ENCODE measurements at regions not wholly inside any gene's neighbourhood (a gene's known extent, or its start where the extent isn't known, plus 50 kb on each side); places are given as distances from the start of the nearest gene placed in this dataset.
"Not testable (repeated sequence)": the region's sequence is repeated elsewhere in the genome, so short reads cannot be mapped to it uniquely, and the experiment has no call there.

- not testable (repeated sequence) for H3K4me3 ChIP-seq, H3K4me1 ChIP-seq, H3K27ac ChIP-seq, H3K9me3 ChIP-seq, H3K9ac ChIP-seq, H4K20me1 ChIP-seq, H3K4me2 ChIP-seq, H3K27me3 ChIP-seq, H3K36me3 ChIP-seq
These were observed 107.6 kb upstream of the FOXD4L5 start for GRCh38 chr9:65392611-65393010.

GRCh38 chr9:65389710-65390109 is 104.7 kb upstream of the FOXD4L5 start:
- not testable (repeated sequence) for H3K4me1 ChIP-seq, H3K27me3 ChIP-seq, H3K27ac ChIP-seq, H4K20me1 ChIP-seq, H3K36me3 ChIP-seq, H3K9ac ChIP-seq, H3K4me2 ChIP-seq, H3K4me3 ChIP-seq
- peaks cover 22% of the 10 kb centered on the region for H3K9me3 ChIP-seq

GRCh38 chr9:65389216-65389615 is 104.2 kb upstream of the FOXD4L5 start:
- not testable (repeated sequence) for H3K4me3 ChIP-seq, H4K20me1 ChIP-seq, H3K9ac ChIP-seq, H3K4me1 ChIP-seq, H3K36me3 ChIP-seq, H3K27me3 ChIP-seq, H3K27ac ChIP-seq, H3K4me2 ChIP-seq
- H3K9me3 ChIP-seq: peaks cover 24% of the 10 kb centered on the region

GRCh38 chr9:65386699-65387098 is 101.7 kb upstream of the FOXD4L5 start:
- not testable (repeated sequence) for H3K4me1 ChIP-seq, H3K4me2 ChIP-seq, H3K27ac ChIP-seq, H3K27me3 ChIP-seq, H3K36me3 ChIP-seq, H4K20me1 ChIP-seq
- Histone ChIP-seq H3K9ac (peak overlapping the region; percentile 46; the same call in 1 of the 2 replicates), H3K4me3 (peak overlapping the region; percentile 59), H3K9me3 (peaks cover 24% of the 10 kb centered on the region)

GRCh38 chr9:65386191-65386590 is 101.2 kb upstream of the FOXD4L5 start:
- H3K4me3 ChIP-seq: peak overlapping the region; percentile 59; the same call in 1 of the 2 replicates
- not testable (repeated sequence) for H3K27me3 ChIP-seq, H3K36me3 ChIP-seq, H3K9ac ChIP-seq, H4K20me1 ChIP-seq, H3K4me1 ChIP-seq, H3K4me2 ChIP-seq, H3K27ac ChIP-seq
- peaks cover 24% of the 10 kb centered on the region for H3K9me3 ChIP-seq

GRCh38 chr9:65385655-65386024 is 100.6 kb upstream of the FOXD4L5 start:
- H3K9ac ChIP-seq, H3K27ac ChIP-seq, H3K4me1 ChIP-seq, H3K4me3 ChIP-seq, H3K27me3 ChIP-seq, H3K36me3 ChIP-seq, H3K4me2 ChIP-seq, H4K20me1 ChIP-seq: not testable (repeated sequence)
- H3K9me3 ChIP-seq: peaks cover 24% of the 10 kb centered on the region

- not testable (repeated sequence) for H3K27ac ChIP-seq, H3K9ac ChIP-seq, H3K4me1 ChIP-seq
These were observed 100.0 kb upstream of the FOXD4L5 start for GRCh38 chr9:65384759-65385654.

GRCh38 chr9:65384066-65384465 is 99.1 kb upstream of the FOXD4L5 start:
- not testable (repeated sequence) for H4K20me1 ChIP-seq, H3K4me1 ChIP-seq, H3K4me3 ChIP-seq, H3K4me2 ChIP-seq, H3K9ac ChIP-seq, H3K27ac ChIP-seq, H3K36me3 ChIP-seq, H3K27me3 ChIP-seq
- peaks cover 24% of the 10 kb centered on the region for H3K9me3 ChIP-seq

More at GRCh38 chr9:65384759-65385654, 100.0 kb upstream of the FOXD4L5 start:
- H3K9me3 ChIP-seq: peaks cover 24% of the 10 kb centered on the region
- not testable (repeated sequence) for H3K4me3 ChIP-seq, H4K20me1 ChIP-seq, H3K27me3 ChIP-seq, H3K4me2 ChIP-seq, H3K36me3 ChIP-seq

GRCh38 chr9:65383646-65384045 is 98.6 kb upstream of the FOXD4L5 start:
- H3K27ac ChIP-seq, H3K4me3 ChIP-seq, H3K4me1 ChIP-seq, H3K27me3 ChIP-seq, H4K20me1 ChIP-seq, H3K9ac ChIP-seq, H3K36me3 ChIP-seq, H3K4me2 ChIP-seq: not testable (repeated sequence)
- H3K9me3 ChIP-seq: peaks cover 24% of the 10 kb centered on the region

- H4K20me1 ChIP-seq, H3K27ac ChIP-seq, H3K4me1 ChIP-seq, H3K9ac ChIP-seq, H3K36me3 ChIP-seq, H3K27me3 ChIP-seq, H3K4me2 ChIP-seq, H3K4me3 ChIP-seq: not testable (repeated sequence)
- peaks cover 24% of the 10 kb centered on the region for H3K9me3 ChIP-seq
These were observed 97.8 kb upstream of the FOXD4L5 start for GRCh38 chr9:65382701-65383318.
